HepG2 (cell line): ENCODE measurements at regions not wholly inside any gene's neighbourhood (a gene's known extent, or its start where the extent isn't known, plus 50 kb on each side); places are given as distances from the start of the nearest gene placed in this dataset.

Experiments used
- SMC3 ChIP-seq: IDR thresholded peaks from 2 replicates; pipeline ENCODE4 v1.6.1; 2011; ENCODE audit warnings: low read length, improper control_type of control experiment
- XBP1 ChIP-seq: sonication (generic); formaldehyde crosslinking; IDR thresholded peaks from 2 replicates; pipeline ENCODE4 v1.5.0; 2020; ENCODE audit warnings: missing genetic modification reagents
- YY1 ChIP-seq: IDR thresholded peaks from 2 replicates; pipeline ENCODE4 v1.6.1; 2011; ENCODE audit warnings: low read length, low read depth, moderate library complexity, mild to moderate bottlenecking; ENCODE audit not compliant: insufficient read depth, insufficient replicate concordance
- TF ChIP-seq, protein P1 (sequence below): sonication (generic); formaldehyde crosslinking; IDR thresholded peaks from 2 replicates; pipeline ENCODE4 v1.4.0; 2020; ENCODE audit warnings: missing genetic modification reagents
- TF ChIP-seq, protein P2 (sequence below): sonication (generic); formaldehyde crosslinking; IDR thresholded peaks from 2 replicates; pipeline ENCODE4 v1.4.0; 2020; ENCODE audit warnings: missing genetic modification reagents
- TF ChIP-seq, protein P3 (sequence below): sonication (generic); formaldehyde crosslinking; IDR thresholded peaks from 2 replicates; pipeline ENCODE4 v1.8.0; 2022; ENCODE audit warnings: mild to moderate bottlenecking, missing genetic modification reagents
- TF ChIP-seq, protein P4 (sequence below): sonication (generic); formaldehyde crosslinking; IDR thresholded peaks from 2 replicates; pipeline ENCODE4 v1.5.0; 2020; ENCODE audit warnings: mild to moderate bottlenecking, missing genetic modification reagents, moderate library complexity

DNA sequence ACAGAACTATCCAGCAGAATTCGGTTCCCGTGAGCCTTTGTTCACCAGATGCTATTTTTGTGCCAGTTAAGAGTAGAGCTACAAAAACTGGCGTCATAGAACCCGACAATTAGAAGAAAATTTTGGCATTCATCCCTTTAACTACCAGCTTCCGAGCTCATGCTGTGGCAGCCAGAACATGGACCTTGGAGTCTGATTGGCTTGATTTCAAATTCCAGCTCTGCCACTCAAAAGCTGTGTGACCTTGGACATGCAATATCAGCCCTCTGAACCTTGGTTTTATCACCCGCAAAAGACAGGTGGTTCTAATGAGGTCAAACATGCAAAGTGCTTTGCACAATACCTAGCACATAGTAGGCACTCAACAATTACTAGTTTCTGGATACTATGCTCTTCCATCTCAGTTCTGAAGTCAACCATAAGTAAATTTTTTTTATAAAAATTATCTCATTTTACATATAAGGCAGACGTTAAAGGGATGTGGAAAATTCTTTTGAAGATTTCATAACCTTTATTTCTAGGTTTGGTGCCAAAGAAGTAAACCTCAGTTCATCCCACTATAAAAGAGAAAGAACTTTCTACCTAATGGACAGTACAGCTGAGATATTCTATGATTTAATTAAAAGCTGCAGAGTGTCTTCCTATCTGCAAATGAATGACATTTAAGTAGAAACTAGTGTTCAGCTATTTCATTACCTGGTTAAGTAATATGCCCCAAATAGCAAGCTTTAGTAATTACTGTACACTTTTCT lies 331.5 kb downstream of the HAPSTR1 start:
- TF ChIP-seq SMC3, result no peak
- TF ChIP-seq, protein P1, sequence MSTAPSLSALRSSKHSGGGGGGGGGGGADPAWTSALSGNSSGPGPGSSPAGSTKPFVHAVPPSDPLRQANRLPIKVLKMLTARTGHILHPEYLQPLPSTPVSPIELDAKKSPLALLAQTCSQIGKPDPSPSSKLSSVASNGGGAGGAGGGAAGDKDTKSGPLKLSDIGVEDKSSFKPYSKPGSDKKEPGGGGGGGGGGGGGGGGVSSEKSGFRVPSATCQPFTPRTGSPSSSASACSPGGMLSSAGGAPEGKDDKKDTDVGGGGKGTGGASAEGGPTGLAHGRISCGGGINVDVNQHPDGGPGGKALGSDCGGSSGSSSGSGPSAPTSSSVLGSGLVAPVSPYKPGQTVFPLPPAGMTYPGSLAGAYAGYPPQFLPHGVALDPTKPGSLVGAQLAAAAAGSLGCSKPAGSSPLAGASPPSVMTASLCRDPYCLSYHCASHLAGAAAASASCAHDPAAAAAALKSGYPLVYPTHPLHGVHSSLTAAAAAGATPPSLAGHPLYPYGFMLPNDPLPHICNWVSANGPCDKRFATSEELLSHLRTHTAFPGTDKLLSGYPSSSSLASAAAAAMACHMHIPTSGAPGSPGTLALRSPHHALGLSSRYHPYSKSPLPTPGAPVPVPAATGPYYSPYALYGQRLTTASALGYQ (CRISPR knock-in tag), result no peak
- TF ChIP-seq, protein P2, sequence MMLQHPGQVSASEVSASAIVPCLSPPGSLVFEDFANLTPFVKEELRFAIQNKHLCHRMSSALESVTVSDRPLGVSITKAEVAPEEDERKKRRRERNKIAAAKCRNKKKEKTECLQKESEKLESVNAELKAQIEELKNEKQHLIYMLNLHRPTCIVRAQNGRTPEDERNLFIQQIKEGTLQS, result no peak
- TF ChIP-seq, protein P3, sequence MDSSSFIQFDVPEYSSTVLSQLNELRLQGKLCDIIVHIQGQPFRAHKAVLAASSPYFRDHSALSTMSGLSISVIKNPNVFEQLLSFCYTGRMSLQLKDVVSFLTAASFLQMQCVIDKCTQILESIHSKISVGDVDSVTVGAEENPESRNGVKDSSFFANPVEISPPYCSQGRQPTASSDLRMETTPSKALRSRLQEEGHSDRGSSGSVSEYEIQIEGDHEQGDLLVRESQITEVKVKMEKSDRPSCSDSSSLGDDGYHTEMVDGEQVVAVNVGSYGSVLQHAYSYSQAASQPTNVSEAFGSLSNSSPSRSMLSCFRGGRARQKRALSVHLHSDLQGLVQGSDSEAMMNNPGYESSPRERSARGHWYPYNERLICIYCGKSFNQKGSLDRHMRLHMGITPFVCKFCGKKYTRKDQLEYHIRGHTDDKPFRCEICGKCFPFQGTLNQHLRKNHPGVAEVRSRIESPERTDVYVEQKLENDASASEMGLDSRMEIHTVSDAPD (CRISPR knock-in tag), result no peak
- TF ChIP-seq XBP1 (CRISPR knock-in tag), result no peak
- no peak for TF ChIP-seq YY1
- TF ChIP-seq, protein P4, sequence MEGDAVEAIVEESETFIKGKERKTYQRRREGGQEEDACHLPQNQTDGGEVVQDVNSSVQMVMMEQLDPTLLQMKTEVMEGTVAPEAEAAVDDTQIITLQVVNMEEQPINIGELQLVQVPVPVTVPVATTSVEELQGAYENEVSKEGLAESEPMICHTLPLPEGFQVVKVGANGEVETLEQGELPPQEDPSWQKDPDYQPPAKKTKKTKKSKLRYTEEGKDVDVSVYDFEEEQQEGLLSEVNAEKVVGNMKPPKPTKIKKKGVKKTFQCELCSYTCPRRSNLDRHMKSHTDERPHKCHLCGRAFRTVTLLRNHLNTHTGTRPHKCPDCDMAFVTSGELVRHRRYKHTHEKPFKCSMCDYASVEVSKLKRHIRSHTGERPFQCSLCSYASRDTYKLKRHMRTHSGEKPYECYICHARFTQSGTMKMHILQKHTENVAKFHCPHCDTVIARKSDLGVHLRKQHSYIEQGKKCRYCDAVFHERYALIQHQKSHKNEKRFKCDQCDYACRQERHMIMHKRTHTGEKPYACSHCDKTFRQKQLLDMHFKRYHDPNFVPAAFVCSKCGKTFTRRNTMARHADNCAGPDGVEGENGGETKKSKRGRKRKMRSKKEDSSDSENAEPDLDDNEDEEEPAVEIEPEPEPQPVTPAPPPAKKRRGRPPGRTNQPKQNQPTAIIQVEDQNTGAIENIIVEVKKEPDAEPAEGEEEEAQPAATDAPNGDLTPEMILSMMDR (CRISPR knock-in tag), result no peak
